Lung (tissue), 11 donors: ENCODE measurements at regions not wholly inside any gene's neighbourhood (a gene's known extent, or its start where the extent isn't known, plus 50 kb on each side); places are given as distances from the start of the nearest gene placed in this dataset.

ENCODE experiments used
- ATAC-seq: fragments of 200-7000 bp; cut with Tn5 transposase; one replicate; pipeline ENCODE4 v1.9.1; 2020; ENCODE audit warnings: moderate number of reproducible peaks; ENCODE audit not compliant: insufficient read depth, low FRiP score
- DNase-seq, 3 donors: peaks; one replicate each; pipeline ENCODE4 v3.0.0-alpha.2; 2013 to 2017
- H3K27ac ChIP-seq, 2 donors: one replicate each; pipeline ENCODE4 v1.5.1; 2013; ENCODE audit warnings: mild to moderate bottlenecking in 2 of 2, moderate library complexity in 2 of 2, control low read depth in 1 of 2, inconsistent platforms in 1 of 2, low read depth in 1 of 2, low read length in 1 of 2
- H3K27me3 ChIP-seq, 3 donors: one replicate each; pipeline ENCODE4 v1.5.1; 2013; ENCODE audit warnings: low read length in 2 of 3; ENCODE audit not compliant: control insufficient read depth in 3 of 3, insufficient read depth in 3 of 3
- H3K36me3 ChIP-seq, 4 donors: one replicate each; pipeline ENCODE4 v1.5.1; 2013; ENCODE audit warnings: low read length in 4 of 4, mild to moderate bottlenecking in 1 of 4, moderate library complexity in 1 of 4; ENCODE audit not compliant: control insufficient read depth in 4 of 4, insufficient read depth in 4 of 4
- H3K4me1 ChIP-seq, 5 donors: one replicate each; pipeline ENCODE4 v1.5.1; 2013; ENCODE audit warnings: low read length in 5 of 5, mild to moderate bottlenecking in 2 of 5, moderate library complexity in 1 of 5; ENCODE audit not compliant: control insufficient read depth in 5 of 5, insufficient read depth in 5 of 5
- H3K4me3 ChIP-seq: one replicate; pipeline ENCODE4 v1.5.1; 2013; ENCODE audit warnings: mild to moderate bottlenecking, control low read depth, moderate library complexity
- H3K9ac ChIP-seq, 2 donors: one replicate each; pipeline ENCODE4 v1.5.1; 2013; ENCODE audit warnings: low read length in 2 of 2, control low read depth in 1 of 2; ENCODE audit not compliant: insufficient read depth in 1 of 2
- H3K9me3 ChIP-seq, 4 donors: one replicate each; pipeline ENCODE4 v1.5.1; 2013; ENCODE audit warnings: low read length in 3 of 4, mild to moderate bottlenecking in 1 of 4, moderate library complexity in 1 of 4; ENCODE audit not compliant: control insufficient read depth in 4 of 4, insufficient read depth in 3 of 4
- WGBS, 2 donors: extraction: QIAGEN DNeasy Blood & Tissue Kit; methylation state at CpG; one replicate each; pipeline ENCODE4 v1.1.7; 2013; 5-methylcytosine and 5-hydroxymethylcytosine counted together
- TF ChIP-seq, protein P1 (sequence below): IDR thresholded peaks from 2 replicates; pipeline ENCODE4 v1.5.1; 2012; ENCODE audit warnings: mild to moderate bottlenecking; ENCODE audit errors: control extremely low read depth, extremely low read depth
- donor health status: control.
- donor health status: control.
- donor health status: Bipolar disorder and iron deficiency.
- donor health status: healthy.
- donor health status: DM: yes; HTN: yes; CAD: no.

DNA sequence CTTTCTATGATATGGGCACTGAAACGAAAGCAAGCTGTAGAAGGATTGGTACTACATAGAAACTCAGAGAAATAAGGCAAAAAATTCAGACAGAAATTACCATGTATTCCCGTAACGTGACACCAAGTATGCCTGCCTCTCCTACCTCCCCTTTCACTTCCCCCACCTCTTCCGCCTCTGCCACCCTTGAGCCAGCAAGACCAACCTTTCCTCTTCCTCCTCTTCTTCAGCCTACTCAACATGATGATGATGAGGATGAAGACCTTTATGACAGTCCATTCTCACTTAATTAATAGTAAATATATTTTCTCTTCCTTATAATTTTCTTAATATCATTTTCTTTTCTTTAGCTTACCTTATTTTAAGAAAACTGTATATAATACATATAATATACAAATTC is 188.1 kb upstream of the VGLL2 start:
- DNase-seq (no peak), ATAC-seq (no peak)
- no peaks in the 10 kb centered on the region for H3K27me3 ChIP-seq
- no peak overlapping the region for H3K9ac ChIP-seq
- no peaks in the 10 kb centered on the region for H3K9me3 ChIP-seq
- TF ChIP-seq, protein P1, sequence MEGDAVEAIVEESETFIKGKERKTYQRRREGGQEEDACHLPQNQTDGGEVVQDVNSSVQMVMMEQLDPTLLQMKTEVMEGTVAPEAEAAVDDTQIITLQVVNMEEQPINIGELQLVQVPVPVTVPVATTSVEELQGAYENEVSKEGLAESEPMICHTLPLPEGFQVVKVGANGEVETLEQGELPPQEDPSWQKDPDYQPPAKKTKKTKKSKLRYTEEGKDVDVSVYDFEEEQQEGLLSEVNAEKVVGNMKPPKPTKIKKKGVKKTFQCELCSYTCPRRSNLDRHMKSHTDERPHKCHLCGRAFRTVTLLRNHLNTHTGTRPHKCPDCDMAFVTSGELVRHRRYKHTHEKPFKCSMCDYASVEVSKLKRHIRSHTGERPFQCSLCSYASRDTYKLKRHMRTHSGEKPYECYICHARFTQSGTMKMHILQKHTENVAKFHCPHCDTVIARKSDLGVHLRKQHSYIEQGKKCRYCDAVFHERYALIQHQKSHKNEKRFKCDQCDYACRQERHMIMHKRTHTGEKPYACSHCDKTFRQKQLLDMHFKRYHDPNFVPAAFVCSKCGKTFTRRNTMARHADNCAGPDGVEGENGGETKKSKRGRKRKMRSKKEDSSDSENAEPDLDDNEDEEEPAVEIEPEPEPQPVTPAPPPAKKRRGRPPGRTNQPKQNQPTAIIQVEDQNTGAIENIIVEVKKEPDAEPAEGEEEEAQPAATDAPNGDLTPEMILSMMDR, result no peak
- H3K36me3 ChIP-seq, result no peaks in the 10 kb centered on the region
- WGBS, 2 donors, result 79 to 86% methylated on average over 4 of the region's 4 CpGs
- no peak overlapping the region for H3K4me3 ChIP-seq
- no peaks in the 10 kb centered on the region for H3K4me1 ChIP-seq
- no peak overlapping the region for H3K27ac ChIP-seq

DNA sequence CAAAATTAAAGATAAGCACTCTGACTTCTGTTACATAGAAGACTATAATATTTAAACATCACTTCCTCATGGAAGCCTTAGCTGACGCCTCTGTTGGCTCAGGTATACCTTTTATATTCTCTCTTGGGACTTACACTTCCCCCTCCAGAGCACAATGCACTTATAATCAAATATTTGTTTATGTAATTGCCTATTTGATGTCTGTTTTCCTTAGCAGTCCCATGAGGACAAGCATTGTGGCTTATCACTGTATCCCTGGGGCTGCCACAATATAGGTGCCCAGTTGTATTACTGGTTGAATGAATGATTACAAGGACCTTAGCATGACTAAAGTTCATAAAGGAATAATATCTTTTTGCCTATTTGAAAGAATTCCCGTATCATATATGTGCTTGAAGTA is 186.7 kb upstream of the VGLL2 start:
- TF ChIP-seq, protein P1, result no peak
- Histone ChIP-seq H3K27me3 (no peaks in the 10 kb centered on the region), H3K9ac (no peak overlapping the region), H3K4me3 (no peak overlapping the region), H3K27ac (no peak overlapping the region), H3K36me3 (no peaks in the 10 kb centered on the region), H3K4me1 (no peaks in the 10 kb centered on the region), H3K9me3 (no peaks in the 10 kb centered on the region)
- 53 to 73% methylated on average over 2 of the region's 2 CpGs for WGBS, 2 donors
- no peak for ATAC-seq
- DNase-seq, result no peak

- H3K9ac ChIP-seq, result no peak overlapping the region
- no peak overlapping the region for H3K27ac ChIP-seq
- no peak overlapping the region for H3K4me3 ChIP-seq
- ATAC-seq (no peak), DNase-seq (no peak)
- TF ChIP-seq, protein P1, result no peak
- no peaks in the 10 kb centered on the region for H3K36me3 ChIP-seq
- H3K27me3 ChIP-seq, result no peaks in the 10 kb centered on the region
- no peaks in the 10 kb centered on the region for H3K9me3 ChIP-seq
- H3K4me1 ChIP-seq, result no peaks in the 10 kb centered on the region
- WGBS, 2 donors, result 76 to 84% methylated on average over 2 of the region's 2 CpGs
Measured at GRCh38 chr6:117079951-117080350, 185.4 kb upstream of the VGLL2 start.

DNA sequence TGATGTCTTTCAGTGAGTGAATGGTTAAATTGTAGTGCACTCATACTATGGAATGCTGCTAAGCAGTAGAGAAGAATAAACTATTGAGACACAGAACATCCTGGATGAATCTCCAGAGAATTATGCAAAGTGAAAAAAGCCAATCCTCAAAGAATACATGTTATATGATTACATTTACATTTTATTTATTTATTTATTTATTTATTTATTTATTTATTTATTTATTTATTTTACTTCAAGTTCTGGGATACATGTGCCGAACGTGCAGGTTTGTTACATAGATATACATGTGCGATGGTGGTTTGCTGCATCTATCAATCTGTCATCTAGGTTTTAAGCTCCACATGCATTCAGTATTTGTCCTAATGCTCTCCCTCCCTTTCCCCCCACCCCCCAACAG is 175.8 kb upstream of the VGLL2 start:
- DNase-seq (no peak), ATAC-seq (no peak)
- no peak overlapping the region for H3K9ac ChIP-seq
- no peak overlapping the region for H3K4me3 ChIP-seq
- no peaks in the 10 kb centered on the region for H3K27me3 ChIP-seq
- no peak overlapping the region for H3K27ac ChIP-seq
- H3K9me3 ChIP-seq, result peaks cover 0 to 3% (median 0%) of the 10 kb centered on the region in 4 donors
- H3K36me3 ChIP-seq, result no peaks in the 10 kb centered on the region
- H3K4me1 ChIP-seq, result no peaks in the 10 kb centered on the region
- TF ChIP-seq, protein P1, result no peak
- 88 to 95% methylated on average over 3 of the region's 3 CpGs for WGBS, 2 donors
